ENCODE measurements at regions not wholly inside any gene's neighbourhood (a gene's known extent, or its start where the extent isn't known, plus 50 kb on each side); places are given as distances from the start of the nearest gene placed in this dataset.

GRCh38 chr3:139870000-139870675 lies 64.8 kb upstream of the CLSTN2 start:
- no peak for DNase-seq (ENCODE audit: low spot score)

- no peak for DNase-seq (ENCODE audit: low spot score)
Measured at GRCh38 chr3:139868773-139869172, 66.2 kb upstream of the CLSTN2 start.

DNA sequence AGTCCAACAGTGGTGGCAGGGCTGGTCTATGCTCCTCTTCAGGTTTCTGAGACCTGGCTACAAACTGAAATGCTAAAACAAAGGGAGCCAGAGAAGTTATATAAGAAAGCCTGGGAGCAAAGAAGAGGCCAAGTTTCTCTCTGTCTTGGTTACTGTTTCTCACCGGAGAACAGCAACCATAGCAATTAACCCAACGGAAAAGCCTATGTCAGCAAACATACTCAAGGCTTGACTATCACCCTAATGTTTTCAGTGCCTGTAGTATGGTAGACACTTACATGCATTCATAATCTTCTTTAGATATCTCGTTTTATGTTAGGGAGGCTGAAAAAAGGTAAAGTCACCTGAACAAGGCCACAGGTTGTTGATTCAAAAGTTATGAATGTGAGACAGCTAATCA lies 86.3 kb upstream of the CLSTN2 start:
- no peak for DNase-seq (ENCODE audit: low spot score)

DNA sequence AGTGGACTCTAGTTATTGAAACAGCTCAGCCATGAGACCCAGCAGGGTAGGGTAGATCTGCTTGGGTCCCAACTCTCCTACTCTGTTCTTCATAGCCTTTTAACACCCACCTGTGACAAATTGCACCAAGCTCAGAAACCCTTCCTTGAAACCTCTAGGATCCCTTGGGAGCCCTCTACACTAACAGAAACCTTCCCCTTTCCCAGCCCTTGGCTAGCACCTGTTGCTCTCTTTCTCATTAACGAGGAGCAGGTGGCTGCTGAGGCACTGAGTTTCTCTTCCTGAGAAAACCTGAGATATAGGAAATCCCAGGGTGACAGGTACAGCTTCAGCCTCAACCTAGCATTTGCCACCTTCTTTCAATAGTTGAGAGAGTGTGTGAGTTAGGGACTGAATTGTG lies 88.3 kb upstream of the CLSTN2 start:
- no peak for DNase-seq (ENCODE audit: low spot score)

- DNase-seq (ENCODE audit: low spot score) = no peak
Measured at GRCh38 chr3:139839659-139840058, 95.3 kb upstream of the CLSTN2 start.

DNA sequence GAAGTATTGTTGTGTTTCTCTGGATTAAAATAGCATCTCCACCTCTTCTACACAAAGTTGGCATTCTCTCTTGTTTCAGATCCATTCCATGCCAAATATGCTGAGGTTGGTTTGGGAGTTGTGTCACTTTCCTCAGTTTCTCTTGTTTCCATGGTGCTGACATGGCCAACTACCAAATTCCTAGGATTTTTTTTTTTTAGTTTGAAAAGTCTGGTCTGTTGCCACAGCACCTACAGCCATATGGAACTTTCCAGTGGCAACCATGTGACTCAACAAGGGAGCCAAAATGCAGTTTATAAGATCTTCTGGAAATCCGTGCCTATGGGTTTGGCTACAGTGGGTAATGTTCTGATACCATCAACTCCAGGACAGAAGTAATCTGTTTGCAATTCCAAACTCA lies 96.0 kb upstream of the CLSTN2 start:
- no peak for DNase-seq (ENCODE audit: low spot score)

GRCh38 chr3:139838269-139838957 lies 96.6 kb upstream of the CLSTN2 start:
- DNase-seq (ENCODE audit: low spot score) = no peak

DNA sequence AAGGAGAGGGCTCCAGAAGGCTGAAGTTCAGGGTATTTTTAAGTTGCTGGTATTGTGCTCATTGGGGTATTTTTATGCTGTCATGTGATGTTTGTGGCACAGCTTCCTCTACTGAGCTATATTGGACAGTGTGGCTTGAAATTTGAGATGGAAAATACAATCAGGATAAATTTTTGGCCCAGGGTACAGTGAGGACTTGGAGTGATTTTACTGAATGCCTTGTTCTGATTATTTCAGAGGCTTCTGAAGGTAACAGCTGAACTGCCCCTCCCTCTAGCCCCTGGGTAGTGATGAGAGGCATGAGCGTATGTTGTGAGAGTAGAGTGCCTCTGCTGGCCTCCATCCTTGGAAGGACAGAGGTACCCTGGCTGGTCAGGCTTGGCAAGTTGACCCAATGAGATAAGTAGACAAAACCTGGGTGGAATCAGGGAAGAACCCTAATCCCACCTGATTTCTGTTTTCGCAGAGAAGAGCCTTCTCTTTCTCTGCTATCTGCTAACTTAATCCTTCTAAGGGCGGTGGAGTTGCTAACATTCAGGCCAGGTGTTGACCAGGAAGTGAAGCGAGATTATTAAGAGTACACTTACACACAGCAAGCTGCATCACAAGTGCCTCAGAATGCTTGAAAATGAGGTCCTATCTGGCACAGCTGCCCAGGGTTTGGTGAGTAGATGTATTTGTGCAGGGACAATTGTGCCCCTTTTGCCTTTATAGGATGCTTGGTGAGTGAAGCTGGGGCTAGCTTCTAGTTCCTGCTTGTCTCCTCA lies 98.1 kb upstream of the CLSTN2 start:
- DNase-seq (ENCODE audit: low spot score) = no peak

GRCh38 chr3:139835830-139836683 lies 98.9 kb upstream of the CLSTN2 start:
- DNase-seq (ENCODE audit: low spot score) = no peak

DNA sequence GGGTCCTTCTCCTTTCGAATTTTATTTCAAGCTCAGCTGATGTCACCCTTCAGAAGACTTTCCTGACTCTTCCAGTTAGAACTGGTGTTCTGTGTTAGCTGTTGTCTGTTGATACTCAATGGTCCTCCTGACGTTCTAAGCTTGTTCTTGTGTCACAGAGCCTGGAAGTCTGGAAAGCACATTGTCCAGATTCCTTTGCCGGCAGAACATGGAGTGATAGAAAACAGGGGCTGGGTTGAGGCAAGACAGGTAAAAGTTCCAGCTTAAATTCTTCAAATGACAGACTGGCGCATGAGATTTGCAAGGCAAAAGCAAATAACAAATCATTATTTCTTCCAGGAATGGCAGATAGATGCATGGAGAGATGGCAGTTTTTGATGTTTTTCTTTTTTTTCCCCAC lies 102.0 kb upstream of the CLSTN2 start:
- no peak for DNase-seq (ENCODE audit: low spot score)

DNA sequence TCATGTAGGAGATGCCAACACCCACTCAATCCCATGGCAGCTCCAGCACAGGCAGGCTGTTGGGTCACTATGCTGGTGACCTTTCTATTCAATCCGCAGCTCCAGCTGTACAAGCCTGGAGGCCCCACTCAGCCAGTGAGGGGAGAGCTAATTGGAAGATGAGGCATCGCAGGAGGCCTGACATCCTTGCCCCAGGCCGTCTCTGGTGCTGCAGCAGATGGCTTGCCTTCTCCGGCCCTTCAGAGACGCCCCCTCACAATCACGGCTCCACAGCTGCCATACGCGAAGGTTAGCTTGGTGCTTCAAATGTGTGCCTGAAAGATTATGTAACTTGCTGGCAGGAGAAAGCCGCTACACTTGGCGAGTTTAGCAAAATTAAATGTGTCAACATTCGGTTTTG lies 104.2 kb upstream of the CLSTN2 start:
- DNase-seq (ENCODE audit: low spot score) = no peak

- DNase-seq (ENCODE audit: low spot score) = no peak
Measured at GRCh38 chr3:139827833-139828232, 107.2 kb upstream of the CLSTN2 start.

- DNase-seq (ENCODE audit: low spot score) = no peak
Measured at GRCh38 chr3:139824864-139825263, 110.1 kb upstream of the CLSTN2 start.

GRCh38 chr3:139814646-139815045 lies 120.3 kb upstream of the CLSTN2 start:
- no peak for DNase-seq (ENCODE audit: low spot score)

DNA sequence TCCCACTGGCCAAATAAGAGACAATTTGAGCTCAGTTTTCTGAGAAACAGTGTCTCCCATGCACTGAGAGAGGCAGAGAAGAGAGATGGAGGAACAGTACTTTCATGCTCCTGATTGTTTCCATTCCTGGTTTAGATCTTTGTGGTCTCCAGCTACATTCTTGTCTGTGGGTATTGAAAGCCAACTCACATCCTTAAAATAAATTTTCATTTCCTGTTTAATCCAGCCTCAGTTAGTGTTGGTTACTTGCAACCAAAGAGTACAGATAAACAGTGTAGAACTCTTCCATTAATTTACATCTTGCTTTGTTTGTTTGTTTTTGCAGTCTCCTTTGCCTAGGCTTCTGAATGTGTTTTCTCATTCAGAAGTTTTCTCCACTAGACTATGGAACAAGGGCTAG lies 123.7 kb upstream of the CLSTN2 start:
- DNase-seq (ENCODE audit: low spot score) = no peak

- no peak for DNase-seq (ENCODE audit: low spot score)
Measured at GRCh38 chr3:139808201-139808600, 126.8 kb upstream of the CLSTN2 start.

- no peak for DNase-seq (ENCODE audit: low spot score)
Measured at GRCh38 chr3:139803294-139803693, 125.5 kb upstream of the NMNAT3 start.

DNA sequence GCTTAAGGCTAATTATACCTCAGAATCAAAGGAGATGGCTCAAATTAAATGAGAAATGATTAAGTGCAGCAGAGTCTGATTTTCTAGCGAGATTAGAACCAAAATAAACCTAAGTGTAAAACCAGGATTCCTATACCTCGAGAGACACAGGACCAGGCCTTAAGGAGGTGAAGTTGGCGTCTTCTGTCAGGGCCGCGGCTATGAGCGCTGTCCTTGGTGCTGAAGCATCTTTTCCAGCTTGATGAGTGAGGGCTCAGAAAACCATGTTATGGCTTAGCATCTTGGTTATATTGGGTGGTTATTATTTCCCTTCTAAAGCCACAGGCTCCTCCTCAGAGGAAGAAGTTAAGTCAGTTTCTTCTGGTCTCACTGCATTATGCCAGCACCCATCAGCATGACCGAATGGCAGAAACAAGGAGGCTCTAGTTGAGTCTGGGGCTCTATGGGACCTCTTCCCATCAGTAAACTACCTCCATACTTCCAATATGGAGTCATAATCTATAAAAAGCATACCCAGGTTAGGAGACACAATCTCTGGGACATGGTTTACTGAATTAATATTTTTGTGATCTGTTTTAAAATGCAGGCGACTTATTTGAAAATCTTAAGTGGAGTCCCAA lies 120.1 kb upstream of the NMNAT3 start:
- no peak for DNase-seq (ENCODE audit: low spot score)

GRCh38 chr3:139794469-139795265 lies 116.9 kb upstream of the NMNAT3 start:
- no peak for DNase-seq (ENCODE audit: low spot score)

DNA sequence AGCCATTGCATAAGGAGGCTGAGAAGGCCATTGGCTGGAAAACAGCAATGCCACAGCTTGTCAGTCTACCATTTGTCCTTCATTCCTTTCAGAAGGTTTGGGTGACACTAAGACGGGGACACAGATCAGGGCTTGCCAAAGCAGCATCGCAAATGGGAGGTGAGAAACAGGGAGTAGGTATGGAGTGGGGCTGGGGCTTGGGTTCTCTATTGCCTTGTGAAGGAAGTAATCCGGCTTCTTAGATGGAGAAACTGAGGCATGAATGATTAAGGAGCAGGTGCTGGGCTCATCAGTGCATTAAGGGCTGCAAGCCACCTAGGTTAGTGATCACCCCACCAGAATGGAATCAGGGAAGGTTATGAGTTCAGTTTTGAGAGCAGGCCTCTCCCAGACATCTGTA lies 115.6 kb upstream of the NMNAT3 start:
- no peak for DNase-seq (ENCODE audit: low spot score)

DNA sequence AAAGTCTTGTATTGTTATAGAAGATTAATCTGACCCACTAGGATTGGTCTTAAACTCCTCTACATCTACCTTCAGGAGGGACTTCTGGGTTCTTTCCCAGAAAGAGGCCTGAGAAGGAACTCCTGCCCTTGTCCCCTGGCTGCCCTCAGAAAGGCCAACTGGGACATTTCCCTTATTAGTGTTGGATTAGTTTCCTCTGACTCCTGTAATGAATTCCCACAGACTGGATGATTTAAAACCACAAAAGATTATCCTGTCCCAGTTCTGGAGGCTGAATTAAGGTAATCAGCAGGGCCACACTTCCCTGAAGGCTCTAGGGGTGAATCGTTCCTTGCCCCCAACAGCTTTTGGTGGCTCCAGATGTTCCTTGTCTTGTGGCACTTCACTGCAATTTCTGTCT lies 102.8 kb upstream of the NMNAT3 start:
- no peak for DNase-seq (ENCODE audit: low spot score)
